SK-N-SH treated with all-trans-retinoic acid at 6 μM for 48 hours (cell line): ENCODE measurements at regions not wholly inside any gene's neighbourhood (a gene's known extent, or its start where the extent isn't known, plus 50 kb on each side); places are given as distances from the start of the nearest gene placed in this dataset.

Source experiments
- ATAC-seq: fragments of 200-7000 bp; cut with Tn5 transposase; 3 replicates; pipeline ENCODE4 v1.9.1; 2020; ENCODE audit warnings: mild to moderate bottlenecking, moderate library complexity
- ARNTL ChIP-seq: fragments of 450-650 bp; formaldehyde crosslinking; IDR thresholded peaks from 2 replicates; pipeline ENCODE4 v1.5.0; 2020; ENCODE audit warnings: low read depth, mild to moderate bottlenecking, moderate library complexity, borderline replicate concordance
- BACH2 ChIP-seq: fragments of 250-450 bp; sonication (Bioruptor Pico); IDR thresholded peaks from 2 replicates; pipeline ENCODE4 v1.9.0; 2021; ENCODE audit warnings: mild to moderate bottlenecking, borderline replicate concordance
- CSDC2 ChIP-seq: fragments of 250-450 bp; sonication (Bioruptor Pico); IDR thresholded peaks from 2 replicates; pipeline ENCODE4 v1.5.0; 2020; ENCODE audit warnings: mild to moderate bottlenecking, moderate library complexity
- GLIS3 ChIP-seq: fragments of 250-450 bp; sonication (Bioruptor Pico); IDR thresholded peaks from 2 replicates; pipeline ENCODE4 v1.5.0; 2020; ENCODE audit warnings: mild to moderate bottlenecking, moderate library complexity
- ISL1 ChIP-seq: fragments of 250-450 bp; sonication (Bioruptor Pico); IDR thresholded peaks from 2 replicates; pipeline ENCODE4 v2.1.2; 2022; ENCODE audit warnings: mild to moderate bottlenecking, moderate library complexity
- OSR1 ChIP-seq: fragments of 250-450 bp; sonication (Bioruptor Pico); IDR thresholded peaks from 2 replicates; pipeline ENCODE4 v1.8.0; 2022; ENCODE audit warnings: moderate library complexity, mild to moderate bottlenecking, inconsistent platforms
- PPARA ChIP-seq: fragments of 250-450 bp; sonication (Bioruptor Pico); IDR thresholded peaks from 2 replicates; pipeline ENCODE4 v1.5.0; 2020; ENCODE audit warnings: mild to moderate bottlenecking, borderline replicate concordance
- RARB ChIP-seq: fragments of 250-450 bp; sonication (Bioruptor Pico); IDR thresholded peaks from 2 replicates; pipeline ENCODE4 v1.8.0; 2021; ENCODE audit warnings: mild to moderate bottlenecking, moderate library complexity
- SNAI2 ChIP-seq: fragments of 250-450 bp; sonication (Bioruptor Pico); IDR thresholded peaks from 2 replicates; pipeline ENCODE4 v1.5.0; 2020; ENCODE audit warnings: mild to moderate bottlenecking, moderate library complexity
- TCF4 ChIP-seq: fragments of 250-450 bp; sonication (Bioruptor Pico); IDR thresholded peaks from 2 replicates; pipeline ENCODE4 v1.8.0; 2021; ENCODE audit warnings: mild to moderate bottlenecking, moderate library complexity, borderline replicate concordance
- TOX ChIP-seq: fragments of 250-450 bp; sonication (Bioruptor Pico); IDR thresholded peaks from 2 replicates; pipeline ENCODE4 v1.8.0; 2021; ENCODE audit warnings: mild to moderate bottlenecking, moderate library complexity, borderline replicate concordance
- ZC3H10 ChIP-seq: fragments of 250-450 bp; sonication (Bioruptor Pico); IDR thresholded peaks from 2 replicates; pipeline ENCODE4 v1.5.1; 2021; ENCODE audit warnings: mild to moderate bottlenecking, moderate library complexity
- ZFP3 ChIP-seq: fragments of 250-450 bp; sonication (Bioruptor Pico); IDR thresholded peaks from 2 replicates; pipeline ENCODE4 v1.5.0; 2020; ENCODE audit warnings: mild to moderate bottlenecking, moderate library complexity
- ZFP30 ChIP-seq: fragments of 450-650 bp; formaldehyde crosslinking; IDR thresholded peaks from 2 replicates; pipeline ENCODE4 v1.5.0; 2022; ENCODE audit warnings: mild to moderate bottlenecking, moderate library complexity
- ZNF70 ChIP-seq: fragments of 450-650 bp; formaldehyde crosslinking; IDR thresholded peaks from 2 replicates; pipeline ENCODE4 v1.5.0; 2020; ENCODE audit warnings: mild to moderate bottlenecking, moderate library complexity
- ZNF8 ChIP-seq: fragments of 450-650 bp; formaldehyde crosslinking; IDR thresholded peaks from 2 replicates; pipeline ENCODE4 v1.5.0; 2020; ENCODE audit warnings: mild to moderate bottlenecking, moderate library complexity
- TF ChIP-seq, protein P1 (sequence below): fragments of 250-450 bp; sonication (Bioruptor Pico); IDR thresholded peaks from 2 replicates; pipeline ENCODE4 v1.5.0; 2020; ENCODE audit warnings: mild to moderate bottlenecking, moderate library complexity
- TF ChIP-seq, protein P2 (sequence below): fragments of 250-450 bp; sonication (Bioruptor Pico); IDR thresholded peaks from 2 replicates; pipeline ENCODE4 v1.5.1; 2020; ENCODE audit warnings: low read depth, mild to moderate bottlenecking, moderate library complexity
- TF ChIP-seq, protein P3 (sequence below): fragments of 250-450 bp; sonication (Bioruptor Pico); IDR thresholded peaks from 2 replicates; pipeline ENCODE4 v1.8.0; 2020; ENCODE audit warnings: mild to moderate bottlenecking, moderate library complexity, borderline replicate concordance
- TF ChIP-seq, protein P4 (sequence below): fragments of 250-450 bp; sonication (Bioruptor Pico); IDR thresholded peaks from 2 replicates; pipeline ENCODE4 v1.5.1; 2021; ENCODE audit warnings: mild to moderate bottlenecking, moderate library complexity
- TF ChIP-seq, protein P5 (sequence below): fragments of 250-450 bp; sonication (Bioruptor Pico); IDR thresholded peaks from 2 replicates; pipeline ENCODE4 v1.8.0; 2021; ENCODE audit warnings: low read depth, mild to moderate bottlenecking, moderate library complexity, borderline replicate concordance

DNA sequence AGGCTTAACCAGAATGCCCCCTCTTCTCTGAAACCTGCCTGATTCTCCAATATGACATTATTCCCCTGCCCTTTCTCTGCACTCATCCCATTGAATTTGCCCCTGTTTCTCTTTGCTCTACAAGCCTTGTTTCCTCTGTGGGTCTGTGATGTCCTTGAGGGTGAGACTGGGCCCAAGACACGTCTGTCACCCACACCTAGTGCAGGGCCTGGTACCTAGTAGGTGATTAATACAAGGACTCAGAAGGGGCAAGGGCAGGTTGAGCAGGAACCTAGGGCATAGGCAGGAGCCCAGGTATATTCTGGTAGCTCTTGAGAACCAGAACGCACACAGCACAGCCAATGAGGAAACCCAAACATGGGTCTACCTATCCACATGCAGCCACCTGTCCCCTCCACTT is 81.9 kb upstream of the HMGXB4 start:
- TF ChIP-seq ARNTL (CRISPR knock-in tag) = no peak
- TF ChIP-seq ZFP30 (CRISPR knock-in tag) = no peak
- no peak for TF ChIP-seq RARB (CRISPR knock-in tag)
- no peak for TF ChIP-seq PPARA (CRISPR knock-in tag)
- TF ChIP-seq TOX = no peak
- no peak for TF ChIP-seq GLIS3 (CRISPR knock-in tag)
- TF ChIP-seq, protein P1, sequence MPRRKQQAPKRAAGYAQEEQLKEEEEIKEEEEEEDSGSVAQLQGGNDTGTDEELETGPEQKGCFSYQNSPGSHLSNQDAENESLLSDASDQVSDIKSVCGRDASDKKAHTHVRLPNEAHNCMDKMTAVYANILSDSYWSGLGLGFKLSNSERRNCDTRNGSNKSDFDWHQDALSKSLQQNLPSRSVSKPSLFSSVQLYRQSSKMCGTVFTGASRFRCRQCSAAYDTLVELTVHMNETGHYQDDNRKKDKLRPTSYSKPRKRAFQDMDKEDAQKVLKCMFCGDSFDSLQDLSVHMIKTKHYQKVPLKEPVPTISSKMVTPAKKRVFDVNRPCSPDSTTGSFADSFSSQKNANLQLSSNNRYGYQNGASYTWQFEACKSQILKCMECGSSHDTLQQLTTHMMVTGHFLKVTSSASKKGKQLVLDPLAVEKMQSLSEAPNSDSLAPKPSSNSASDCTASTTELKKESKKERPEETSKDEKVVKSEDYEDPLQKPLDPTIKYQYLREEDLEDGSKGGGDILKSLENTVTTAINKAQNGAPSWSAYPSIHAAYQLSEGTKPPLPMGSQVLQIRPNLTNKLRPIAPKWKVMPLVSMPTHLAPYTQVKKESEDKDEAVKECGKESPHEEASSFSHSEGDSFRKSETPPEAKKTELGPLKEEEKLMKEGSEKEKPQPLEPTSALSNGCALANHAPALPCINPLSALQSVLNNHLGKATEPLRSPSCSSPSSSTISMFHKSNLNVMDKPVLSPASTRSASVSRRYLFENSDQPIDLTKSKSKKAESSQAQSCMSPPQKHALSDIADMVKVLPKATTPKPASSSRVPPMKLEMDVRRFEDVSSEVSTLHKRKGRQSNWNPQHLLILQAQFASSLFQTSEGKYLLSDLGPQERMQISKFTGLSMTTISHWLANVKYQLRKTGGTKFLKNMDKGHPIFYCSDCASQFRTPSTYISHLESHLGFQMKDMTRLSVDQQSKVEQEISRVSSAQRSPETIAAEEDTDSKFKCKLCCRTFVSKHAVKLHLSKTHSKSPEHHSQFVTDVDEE (CRISPR knock-in tag) = no peak
- TF ChIP-seq CSDC2 (CRISPR knock-in tag) = no peak
- no peak for TF ChIP-seq OSR1 (CRISPR knock-in tag)
- TF ChIP-seq ZNF70 (CRISPR knock-in tag) = no peak
- no peak for ATAC-seq

DNA sequence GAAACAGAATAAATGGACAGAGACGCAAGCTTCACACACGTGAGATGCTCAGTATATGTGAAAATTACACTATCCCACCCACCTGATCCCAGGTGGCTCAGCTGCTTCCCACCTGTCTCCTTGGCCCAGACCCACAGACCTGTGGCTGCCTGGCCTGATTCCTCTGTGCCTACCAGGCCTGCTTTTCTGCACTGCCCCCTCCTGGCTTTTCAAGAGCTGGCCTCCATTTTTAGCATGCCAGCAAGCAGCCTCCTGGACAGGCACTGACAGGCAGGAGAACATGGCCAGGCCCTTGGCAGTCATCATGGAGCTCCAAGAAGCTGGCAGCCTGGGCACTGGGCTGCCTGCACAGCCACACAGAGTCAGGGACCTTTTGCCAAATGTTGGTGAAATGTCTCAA is 79.5 kb upstream of the HMGXB4 start:
- peak; percentile 28; the same call in 1 of the 3 replicates for ATAC-seq
- TF ChIP-seq ZFP3 (CRISPR knock-in tag) (no peak), BACH2 (CRISPR knock-in tag) (no peak), TCF4 (CRISPR knock-in tag) (no peak), ZNF8 (CRISPR knock-in tag) (no peak), ZC3H10 (CRISPR knock-in tag) (no peak), ZFP30 (CRISPR knock-in tag) (no peak), ARNTL (CRISPR knock-in tag) (no peak)
- TF ChIP-seq, protein P2, sequence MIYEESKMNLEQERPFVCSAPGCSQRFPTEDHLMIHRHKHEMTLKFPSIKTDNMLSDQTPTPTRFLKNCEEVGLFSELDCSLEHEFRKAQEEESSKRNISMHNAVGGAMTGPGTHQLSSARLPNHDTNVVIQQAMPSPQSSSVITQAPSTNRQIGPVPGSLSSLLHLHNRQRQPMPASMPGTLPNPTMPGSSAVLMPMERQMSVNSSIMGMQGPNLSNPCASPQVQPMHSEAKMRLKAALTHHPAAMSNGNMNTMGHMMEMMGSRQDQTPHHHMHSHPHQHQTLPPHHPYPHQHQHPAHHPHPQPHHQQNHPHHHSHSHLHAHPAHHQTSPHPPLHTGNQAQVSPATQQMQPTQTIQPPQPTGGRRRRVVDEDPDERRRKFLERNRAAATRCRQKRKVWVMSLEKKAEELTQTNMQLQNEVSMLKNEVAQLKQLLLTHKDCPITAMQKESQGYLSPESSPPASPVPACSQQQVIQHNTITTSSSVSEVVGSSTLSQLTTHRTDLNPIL (CRISPR knock-in tag) = no peak

DNA sequence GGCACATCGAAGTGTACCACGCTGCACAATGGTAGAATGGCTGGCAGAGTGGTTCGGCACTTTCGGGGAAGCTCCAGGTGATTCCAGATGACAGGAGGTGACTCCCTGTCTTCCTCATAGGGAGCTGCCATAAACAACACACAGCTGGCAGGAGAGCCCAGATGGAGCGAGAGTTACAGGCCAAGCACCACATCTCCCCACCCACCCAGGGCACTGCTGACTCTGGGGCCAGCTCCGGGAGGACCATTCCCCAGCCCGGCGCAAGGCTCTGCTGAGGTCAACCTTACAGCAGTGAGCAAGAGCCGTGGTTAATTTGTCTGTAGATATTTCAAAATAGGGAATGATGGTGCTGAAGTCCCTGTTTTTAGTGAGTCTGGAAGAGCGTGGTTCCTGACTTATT is 78.8 kb upstream of the HMGXB4 start:
- no peak for ATAC-seq
- TF ChIP-seq ZFP30 (CRISPR knock-in tag) (no peak), ZNF8 (CRISPR knock-in tag) (no peak), RARB (CRISPR knock-in tag) (no peak), SNAI2 (no peak), TCF4 (CRISPR knock-in tag) (no peak), ARNTL (CRISPR knock-in tag) (no peak), BACH2 (CRISPR knock-in tag) (no peak), PPARA (CRISPR knock-in tag) (no peak), ISL1 (CRISPR knock-in tag) (no peak), ZC3H10 (CRISPR knock-in tag) (no peak), ZNF70 (CRISPR knock-in tag) (no peak)
- TF ChIP-seq, protein P3, sequence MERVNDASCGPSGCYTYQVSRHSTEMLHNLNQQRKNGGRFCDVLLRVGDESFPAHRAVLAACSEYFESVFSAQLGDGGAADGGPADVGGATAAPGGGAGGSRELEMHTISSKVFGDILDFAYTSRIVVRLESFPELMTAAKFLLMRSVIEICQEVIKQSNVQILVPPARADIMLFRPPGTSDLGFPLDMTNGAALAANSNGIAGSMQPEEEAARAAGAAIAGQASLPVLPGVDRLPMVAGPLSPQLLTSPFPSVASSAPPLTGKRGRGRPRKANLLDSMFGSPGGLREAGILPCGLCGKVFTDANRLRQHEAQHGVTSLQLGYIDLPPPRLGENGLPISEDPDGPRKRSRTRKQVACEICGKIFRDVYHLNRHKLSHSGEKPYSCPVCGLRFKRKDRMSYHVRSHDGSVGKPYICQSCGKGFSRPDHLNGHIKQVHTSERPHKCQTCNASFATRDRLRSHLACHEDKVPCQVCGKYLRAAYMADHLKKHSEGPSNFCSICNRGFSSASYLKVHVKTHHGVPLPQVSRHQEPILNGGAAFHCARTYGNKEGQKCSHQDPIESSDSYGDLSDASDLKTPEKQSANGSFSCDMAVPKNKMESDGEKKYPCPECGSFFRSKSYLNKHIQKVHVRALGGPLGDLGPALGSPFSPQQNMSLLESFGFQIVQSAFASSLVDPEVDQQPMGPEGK (CRISPR knock-in tag) = no peak
- TF ChIP-seq, protein P4, sequence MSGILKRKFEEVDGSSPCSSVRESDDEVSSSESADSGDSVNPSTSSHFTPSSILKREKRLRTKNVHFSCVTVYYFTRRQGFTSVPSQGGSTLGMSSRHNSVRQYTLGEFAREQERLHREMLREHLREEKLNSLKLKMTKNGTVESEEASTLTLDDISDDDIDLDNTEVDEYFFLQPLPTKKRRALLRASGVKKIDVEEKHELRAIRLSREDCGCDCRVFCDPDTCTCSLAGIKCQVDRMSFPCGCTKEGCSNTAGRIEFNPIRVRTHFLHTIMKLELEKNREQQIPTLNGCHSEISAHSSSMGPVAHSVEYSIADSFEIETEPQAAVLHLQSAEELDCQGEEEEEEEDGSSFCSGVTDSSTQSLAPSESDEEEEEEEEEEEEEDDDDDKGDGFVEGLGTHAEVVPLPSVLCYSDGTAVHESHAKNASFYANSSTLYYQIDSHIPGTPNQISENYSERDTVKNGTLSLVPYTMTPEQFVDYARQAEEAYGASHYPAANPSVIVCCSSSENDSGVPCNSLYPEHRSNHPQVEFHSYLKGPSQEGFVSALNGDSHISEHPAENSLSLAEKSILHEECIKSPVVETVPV = no peak
- TF ChIP-seq, protein P5, sequence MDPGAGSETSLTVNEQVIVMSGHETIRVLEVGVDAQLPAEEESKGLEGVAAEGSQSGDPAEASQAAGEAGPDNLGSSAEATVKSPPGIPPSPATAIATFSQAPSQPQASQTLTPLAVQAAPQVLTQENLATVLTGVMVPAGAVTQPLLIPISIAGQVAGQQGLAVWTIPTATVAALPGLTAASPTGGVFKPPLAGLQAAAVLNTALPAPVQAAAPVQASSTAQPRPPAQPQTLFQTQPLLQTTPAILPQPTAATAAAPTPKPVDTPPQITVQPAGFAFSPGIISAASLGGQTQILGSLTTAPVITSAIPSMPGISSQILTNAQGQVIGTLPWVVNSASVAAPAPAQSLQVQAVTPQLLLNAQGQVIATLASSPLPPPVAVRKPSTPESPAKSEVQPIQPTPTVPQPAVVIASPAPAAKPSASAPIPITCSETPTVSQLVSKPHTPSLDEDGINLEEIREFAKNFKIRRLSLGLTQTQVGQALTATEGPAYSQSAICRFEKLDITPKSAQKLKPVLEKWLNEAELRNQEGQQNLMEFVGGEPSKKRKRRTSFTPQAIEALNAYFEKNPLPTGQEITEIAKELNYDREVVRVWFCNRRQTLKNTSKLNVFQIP (CRISPR knock-in tag) = no peak
- TF ChIP-seq, protein P2 (CRISPR knock-in tag) = no peak
- TF ChIP-seq, protein P1 (CRISPR knock-in tag) = no peak
- TF ChIP-seq, all 23 proteins: peak for 0
